Neural cell (in vitro differentiated cells): ENCODE measurements at regions not wholly inside any gene's neighbourhood (a gene's known extent, or its start where the extent isn't known, plus 50 kb on each side); places are given as distances from the start of the nearest gene placed in this dataset.

ENCODE experiments used
- EP300 ChIP-seq: fragments of 450-650 bp; conservative IDR thresholded peaks from 2 replicates; pipeline ENCODE4 v1.6.1; 2014; ENCODE audit warnings: antibody characterized with exemption, mild to moderate bottlenecking, moderate library complexity; ENCODE audit not compliant: poor library complexity, severe bottlenecking
- EZH2 ChIP-seq: fragments of 200-600, 300-800 bp; shearing (Covaris generic), sonication (generic); IDR thresholded peaks from 2 replicates; pipeline ENCODE4 v1.6.1; 2014; ENCODE audit warnings: antibody characterized with exemption, low read length, borderline replicate concordance, mild to moderate bottlenecking; ENCODE audit not compliant: insufficient read depth, poor library complexity, severe bottlenecking
- MXI1 ChIP-seq: fragments of 450-650 bp; conservative IDR thresholded peaks from 2 replicates; pipeline ENCODE4 v1.6.1; 2014; ENCODE audit warnings: antibody characterized with exemption, mild to moderate bottlenecking; ENCODE audit not compliant: poor library complexity, severe bottlenecking
- POLR2AphosphoS5 ChIP-seq: IDR thresholded peaks from 2 replicates; pipeline ENCODE4 v1.6.1; 2012
- RAD21 ChIP-seq: fragments of 450-650 bp; conservative IDR thresholded peaks from 2 replicates; pipeline ENCODE4 v1.6.1; 2014; ENCODE audit warnings: antibody characterized with exemption, mild to moderate bottlenecking, moderate library complexity
- REST ChIP-seq: IDR thresholded peaks from 2 replicates; pipeline ENCODE4 v1.6.1; 2012; ENCODE audit warnings: borderline replicate concordance
- SMC3 ChIP-seq: fragments of 450-650 bp; conservative IDR thresholded peaks from 2 replicates; pipeline ENCODE4 v1.6.1; 2014; ENCODE audit warnings: antibody characterized with exemption, mild to moderate bottlenecking, moderate library complexity; ENCODE audit not compliant: poor library complexity
- TAF1 ChIP-seq: IDR thresholded peaks from 2 replicates; pipeline ENCODE4 v1.6.1; 2012; ENCODE audit warnings: low read depth
- TF ChIP-seq, protein P1 (sequence below): fragments of 450-650 bp; IDR thresholded peaks from 2 replicates; pipeline ENCODE4 v1.5.1; 2014; ENCODE audit warnings: antibody characterized with exemption, mild to moderate bottlenecking, moderate library complexity; ENCODE audit not compliant: poor library complexity, severe bottlenecking

DNA sequence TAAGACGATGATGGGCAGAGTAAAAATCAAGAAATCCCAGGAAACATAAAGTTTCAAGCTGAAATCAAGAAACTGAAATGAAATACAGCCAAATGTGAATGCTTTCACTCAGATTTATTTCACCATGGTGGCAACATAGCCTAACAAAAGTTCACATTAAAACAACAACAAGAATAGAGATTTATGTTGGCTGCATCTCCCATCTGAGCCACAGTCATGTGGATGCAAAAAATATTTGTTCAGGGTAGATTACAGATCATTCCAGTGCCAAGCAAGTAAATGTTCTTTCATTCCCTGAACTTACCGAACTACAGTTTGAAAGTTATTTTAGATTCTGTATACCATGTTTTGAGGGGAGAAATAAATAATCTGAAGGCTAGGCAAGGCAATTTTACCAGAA is 159.9 kb upstream of the TMTC1 start:
- TF ChIP-seq TAF1, result no peak
- TF ChIP-seq, protein P1, sequence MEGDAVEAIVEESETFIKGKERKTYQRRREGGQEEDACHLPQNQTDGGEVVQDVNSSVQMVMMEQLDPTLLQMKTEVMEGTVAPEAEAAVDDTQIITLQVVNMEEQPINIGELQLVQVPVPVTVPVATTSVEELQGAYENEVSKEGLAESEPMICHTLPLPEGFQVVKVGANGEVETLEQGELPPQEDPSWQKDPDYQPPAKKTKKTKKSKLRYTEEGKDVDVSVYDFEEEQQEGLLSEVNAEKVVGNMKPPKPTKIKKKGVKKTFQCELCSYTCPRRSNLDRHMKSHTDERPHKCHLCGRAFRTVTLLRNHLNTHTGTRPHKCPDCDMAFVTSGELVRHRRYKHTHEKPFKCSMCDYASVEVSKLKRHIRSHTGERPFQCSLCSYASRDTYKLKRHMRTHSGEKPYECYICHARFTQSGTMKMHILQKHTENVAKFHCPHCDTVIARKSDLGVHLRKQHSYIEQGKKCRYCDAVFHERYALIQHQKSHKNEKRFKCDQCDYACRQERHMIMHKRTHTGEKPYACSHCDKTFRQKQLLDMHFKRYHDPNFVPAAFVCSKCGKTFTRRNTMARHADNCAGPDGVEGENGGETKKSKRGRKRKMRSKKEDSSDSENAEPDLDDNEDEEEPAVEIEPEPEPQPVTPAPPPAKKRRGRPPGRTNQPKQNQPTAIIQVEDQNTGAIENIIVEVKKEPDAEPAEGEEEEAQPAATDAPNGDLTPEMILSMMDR, result no peak
- no peak for TF ChIP-seq POLR2AphosphoS5
- TF ChIP-seq EZH2, result no peak
- TF ChIP-seq MXI1, result no peak
- TF ChIP-seq RAD21, result no peak
- no peak for TF ChIP-seq SMC3
- no peak for TF ChIP-seq EP300
- no peak for TF ChIP-seq REST
